Right lobe of liver (tissue), 4 donors: ENCODE measurements at regions not wholly inside any gene's neighbourhood (a gene's known extent, or its start where the extent isn't known, plus 50 kb on each side); places are given as distances from the start of the nearest gene placed in this dataset.

Experiments used
- CTCF ChIP-seq, 4 donors: fragments of 200-600 bp in 3 of 4; fragments of 450-650 bp in 1 of 4; IDR thresholded peaks; one replicate each; pipeline versions ENCODE4 v1.5.1 to v1.8.0; 2016 to 2022; ENCODE audit warnings: antibody characterized with exemption in 4 of 4, mild to moderate bottlenecking in 2 of 4
- POLR2A ChIP-seq: fragments of 450-650 bp; IDR thresholded peaks from one replicate; pipeline ENCODE4 v1.6.1; 2017; ENCODE audit warnings: antibody characterized with exemption, mild to moderate bottlenecking
- donor health status: DM: no; HTN: no; CAD: no.
- donor health status: DM: no; HTN: no; CAD: no.
- donor health status: DM: no; HTN: yes; CAD: no.

- TF ChIP-seq CTCF (IDR thresholded peaks at IDR 0.05), result no peak
- no peak for TF ChIP-seq POLR2A
Observed at GRCh38 chr5:68454766-68455165, 239.2 kb downstream of the PIK3R1 start.
